ENCODE measurements at regions not wholly inside any gene's neighbourhood (a gene's known extent, or its start where the extent isn't known, plus 50 kb on each side); places are given as distances from the start of the nearest gene placed in this dataset.

- H3K27ac Mint-ChIP-seq = no peak overlapping the region
These were observed 414.0 kb upstream of the FLRT2 start for GRCh38 chr14:85115921-85116320.

GRCh38 chr14:85118274-85118673 is 411.7 kb upstream of the FLRT2 start:
- H3K4me1 Mint-ChIP-seq = no peaks in the 10 kb centered on the region
- no peak for TF ChIP-seq CTCF (IDR thresholded peaks at IDR 0.05)
- WGBS (ENCODE audit: insufficient coverage) = 64% methylated on average over 4 of the region's 5 CpGs

More at GRCh38 chr14:85115921-85116320, 414.0 kb upstream of the FLRT2 start:
- DNase-seq (no peak), ATAC-seq (no peak)
- no peaks in the 10 kb centered on the region for H3K27me3 ChIP-seq (ENCODE audit: control insufficient read depth, insufficient read depth, low read length)
- no peak overlapping the region for H3K27ac ChIP-seq (ENCODE audit: low read length)
- H3K4me3 Mint-ChIP-seq = no peak overlapping the region
- TF ChIP-seq CTCF (IDR thresholded peaks at IDR 0.05) = no peak
- H3K9me3 ChIP-seq (ENCODE audit: control insufficient read depth, insufficient read depth, low read length) = peaks cover 5% of the 10 kb centered on the region
- no peaks in the 10 kb centered on the region for H3K27me3 Mint-ChIP-seq (ENCODE audit: low read depth in 2 of 2)
- H3K4me1 ChIP-seq (ENCODE audit: control insufficient read depth, insufficient read depth, low read length) = no peaks in the 10 kb centered on the region
- H3K4me3 ChIP-seq (ENCODE audit: low read length) = no peak overlapping the region
- intact Hi-C loops (cut with micrococcal nuclease) = no loop called here
- H3K9me3 Mint-ChIP-seq = peaks cover 3 to 4% of the 10 kb centered on the region in 2 donors
- H3K4me1 Mint-ChIP-seq = no peaks in the 10 kb centered on the region
- 80% methylated on average over 1 of the region's 1 CpG for WGBS (ENCODE audit: insufficient coverage)
- no peaks in the 10 kb centered on the region for H3K36me3 Mint-ChIP-seq
- no peaks in the 10 kb centered on the region for H3K36me3 ChIP-seq (ENCODE audit: control insufficient read depth, insufficient read depth, low read length)

GRCh38 chr14:85122690-85123089 is 407.3 kb upstream of the FLRT2 start:
- no peaks in the 10 kb centered on the region for H3K9me3 ChIP-seq (ENCODE audit: control insufficient read depth, insufficient read depth, low read length)
- DNase-seq = no peak
- no peaks in the 10 kb centered on the region for H3K36me3 ChIP-seq (ENCODE audit: control insufficient read depth, insufficient read depth, low read length)
- Mint-ChIP-seq H3K27me3 (ENCODE audit: low read depth in 2 of 2) (no peaks in the 10 kb centered on the region), H3K27ac (no peak overlapping the region), H3K4me1 (no peaks in the 10 kb centered on the region), H3K9me3 (peaks cover 0 to 3% of the 10 kb centered on the region in 2 donors), H3K36me3 (no peaks in the 10 kb centered on the region), H3K4me3 (no peak overlapping the region)
- H3K4me3 ChIP-seq (ENCODE audit: low read length) = no peak overlapping the region
- H3K27ac ChIP-seq (ENCODE audit: low read length) = no peak overlapping the region
- no peaks in the 10 kb centered on the region for H3K4me1 ChIP-seq (ENCODE audit: control insufficient read depth, insufficient read depth, low read length)
- intact Hi-C loops (cut with micrococcal nuclease) = no loop called here
- no peak for ATAC-seq
- TF ChIP-seq CTCF (IDR thresholded peaks at IDR 0.05) = no peak
- H3K27me3 ChIP-seq (ENCODE audit: control insufficient read depth, insufficient read depth, low read length) = no peaks in the 10 kb centered on the region

More at GRCh38 chr14:85118274-85118673, 411.7 kb upstream of the FLRT2 start:
- Mint-ChIP-seq H3K9me3 (peaks cover under 1 to 3% of the 10 kb centered on the region in 2 donors), H3K36me3 (no peaks in the 10 kb centered on the region), H3K27me3 (ENCODE audit: low read depth in 2 of 2) (no peaks in the 10 kb centered on the region), H3K4me3 (no peak overlapping the region), H3K27ac (no peak overlapping the region)
- no peak for ATAC-seq
- H3K9me3 ChIP-seq (ENCODE audit: control insufficient read depth, insufficient read depth, low read length) = no peaks in the 10 kb centered on the region
- no peak for DNase-seq
- no peaks in the 10 kb centered on the region for H3K4me1 ChIP-seq (ENCODE audit: control insufficient read depth, insufficient read depth, low read length)
- intact Hi-C loops (cut with micrococcal nuclease) = no loop called here
- H3K36me3 ChIP-seq (ENCODE audit: control insufficient read depth, insufficient read depth, low read length) = no peaks in the 10 kb centered on the region
- H3K4me3 ChIP-seq (ENCODE audit: low read length) = no peak overlapping the region
- H3K27ac ChIP-seq (ENCODE audit: low read length) = no peak overlapping the region
- H3K27me3 ChIP-seq (ENCODE audit: control insufficient read depth, insufficient read depth, low read length) = no peaks in the 10 kb centered on the region

- Mint-ChIP-seq H3K9me3 (peaks cover 0 to 3% of the 10 kb centered on the region in 2 donors), H3K36me3 (no peaks in the 10 kb centered on the region), H3K27ac (no peak overlapping the region), H3K4me3 (no peak overlapping the region), H3K4me1 (no peaks in the 10 kb centered on the region), H3K27me3 (ENCODE audit: low read depth in 2 of 2) (no peaks in the 10 kb centered on the region)
- no CpG with 5 or more reads among the region's 2 CpGs for WGBS (ENCODE audit: insufficient coverage)
- H3K4me1 ChIP-seq (ENCODE audit: control insufficient read depth, insufficient read depth, low read length) = no peaks in the 10 kb centered on the region
- no peak for ATAC-seq
- TF ChIP-seq CTCF (IDR thresholded peaks at IDR 0.05) = no peak
- intact Hi-C loops (cut with micrococcal nuclease) = no loop called here
- no peaks in the 10 kb centered on the region for H3K9me3 ChIP-seq (ENCODE audit: control insufficient read depth, insufficient read depth, low read length)
- H3K36me3 ChIP-seq (ENCODE audit: control insufficient read depth, insufficient read depth, low read length) = no peaks in the 10 kb centered on the region
- no peak for DNase-seq
- no peaks in the 10 kb centered on the region for H3K27me3 ChIP-seq (ENCODE audit: control insufficient read depth, insufficient read depth, low read length)
- H3K27ac ChIP-seq (ENCODE audit: low read length) = no peak overlapping the region
- no peak overlapping the region for H3K4me3 ChIP-seq (ENCODE audit: low read length)
These were observed 406.2 kb upstream of the FLRT2 start for GRCh38 chr14:85123755-85124154.

Measured in natural killer cell (primary cell).